Stomach smooth muscle (tissue), 2 donors: ENCODE measurements at regions not wholly inside any gene's neighbourhood (a gene's known extent, or its start where the extent isn't known, plus 50 kb on each side); places are given as distances from the start of the nearest gene placed in this dataset.

Experiments
- H3K27ac ChIP-seq: one replicate; pipeline ENCODE4 v1.7.0; 2013; ENCODE audit warnings: mild to moderate bottlenecking, low read length, inconsistent platforms
- H3K27me3 ChIP-seq, 2 donors: one replicate each; pipeline ENCODE4 v1.7.0; 2013; ENCODE audit warnings: low read length in 2 of 2; ENCODE audit not compliant: insufficient read depth in 2 of 2, control insufficient read depth in 1 of 2
- H3K36me3 ChIP-seq, 2 donors: one replicate each; pipeline ENCODE4 v1.7.0; 2013; ENCODE audit warnings: low read length in 2 of 2; ENCODE audit not compliant: control insufficient read depth in 2 of 2, insufficient read depth in 2 of 2
- H3K4me1 ChIP-seq: one replicate; pipeline ENCODE4 v1.7.0; 2013; ENCODE audit warnings: low read length; ENCODE audit not compliant: control insufficient read depth, insufficient read depth
- H3K4me3 ChIP-seq, 2 donors: one replicate each; pipeline ENCODE4 v1.7.0; 2013; ENCODE audit warnings: low read length in 2 of 2
- H3K9ac ChIP-seq, 2 donors: one replicate each; pipeline ENCODE4 v1.7.0; 2013; ENCODE audit warnings: low read length in 2 of 2, mild to moderate bottlenecking in 1 of 2
- H3K9me3 ChIP-seq, 2 donors: one replicate each; pipeline ENCODE4 v1.7.0; 2013; ENCODE audit warnings: low read length in 2 of 2; ENCODE audit not compliant: control insufficient read depth in 2 of 2
- donor health status: healthy.
- donor health status: Pancreatic carcinoma.

- Histone ChIP-seq H3K27me3 (no peaks in the 10 kb centered on the region), H3K9me3 (no peaks in the 10 kb centered on the region), H3K36me3 (no peaks in the 10 kb centered on the region), H3K27ac (no peak overlapping the region), H3K4me1 (no peaks in the 10 kb centered on the region), H3K4me3 (no peak overlapping the region), H3K9ac (no peak overlapping the region)
These were observed 2361.9 kb downstream of the ARAP2 start for GRCh38 chr4:33882246-33882990.

- no peak overlapping the region for H3K27ac ChIP-seq
- no peaks in the 10 kb centered on the region for H3K27me3 ChIP-seq
- H3K36me3 ChIP-seq: no peaks in the 10 kb centered on the region
- no peaks in the 10 kb centered on the region for H3K9me3 ChIP-seq
- H3K4me3 ChIP-seq: no peak overlapping the region
- H3K9ac ChIP-seq: no peak overlapping the region
- H3K4me1 ChIP-seq: no peaks in the 10 kb centered on the region
These were observed 2361.2 kb downstream of the ARAP2 start for GRCh38 chr4:33883111-33883510.

GRCh38 chr4:33886356-33886755 lies 2358.0 kb downstream of the ARAP2 start:
- H3K9ac ChIP-seq: no peak overlapping the region
- H3K27me3 ChIP-seq: no peaks in the 10 kb centered on the region
- H3K4me1 ChIP-seq: no peaks in the 10 kb centered on the region
- no peak overlapping the region for H3K27ac ChIP-seq
- H3K4me3 ChIP-seq: no peak overlapping the region
- no peaks in the 10 kb centered on the region for H3K36me3 ChIP-seq
- H3K9me3 ChIP-seq: no peaks in the 10 kb centered on the region

- Histone ChIP-seq H3K4me1 (no peaks in the 10 kb centered on the region), H3K4me3 (no peak overlapping the region), H3K36me3 (no peaks in the 10 kb centered on the region), H3K27ac (no peak overlapping the region), H3K9me3 (no peaks in the 10 kb centered on the region), H3K9ac (no peak overlapping the region), H3K27me3 (no peaks in the 10 kb centered on the region)
These were observed 2353.5 kb downstream of the ARAP2 start for GRCh38 chr4:33890841-33891240.

GRCh38 chr4:33911959-33912358 lies 2332.4 kb downstream of the ARAP2 start:
- H3K27ac ChIP-seq: no peak overlapping the region
- H3K36me3 ChIP-seq: no peaks in the 10 kb centered on the region
- H3K4me3 ChIP-seq: no peak overlapping the region
- H3K9ac ChIP-seq: no peak overlapping the region
- no peaks in the 10 kb centered on the region for H3K27me3 ChIP-seq
- no peaks in the 10 kb centered on the region for H3K4me1 ChIP-seq
- no peaks in the 10 kb centered on the region for H3K9me3 ChIP-seq

- no peak overlapping the region for H3K9ac ChIP-seq
- H3K36me3 ChIP-seq: no peaks in the 10 kb centered on the region
- no peaks in the 10 kb centered on the region for H3K9me3 ChIP-seq
- H3K4me3 ChIP-seq: no peak overlapping the region
- no peaks in the 10 kb centered on the region for H3K4me1 ChIP-seq
- no peaks in the 10 kb centered on the region for H3K27me3 ChIP-seq
- no peak overlapping the region for H3K27ac ChIP-seq
These were observed 2329.9 kb downstream of the ARAP2 start for GRCh38 chr4:33914386-33914785.

GRCh38 chr4:33923469-33923868 lies 2320.8 kb downstream of the ARAP2 start:
- no peak overlapping the region for H3K27ac ChIP-seq
- H3K4me1 ChIP-seq: no peaks in the 10 kb centered on the region
- no peak overlapping the region for H3K4me3 ChIP-seq
- no peaks in the 10 kb centered on the region for H3K36me3 ChIP-seq
- H3K9ac ChIP-seq: no peak overlapping the region
- H3K9me3 ChIP-seq: no peaks in the 10 kb centered on the region
- H3K27me3 ChIP-seq: no peaks in the 10 kb centered on the region

- no peaks in the 10 kb centered on the region for H3K4me1 ChIP-seq
- no peak overlapping the region for H3K4me3 ChIP-seq
- H3K27ac ChIP-seq: no peak overlapping the region
- H3K9ac ChIP-seq: no peak overlapping the region
- no peaks in the 10 kb centered on the region for H3K36me3 ChIP-seq
- H3K9me3 ChIP-seq: no peaks in the 10 kb centered on the region
- no peaks in the 10 kb centered on the region for H3K27me3 ChIP-seq
These were observed 2320.1 kb downstream of the ARAP2 start for GRCh38 chr4:33924239-33924638.

GRCh38 chr4:33924811-33925210 lies 2319.5 kb downstream of the ARAP2 start:
- Histone ChIP-seq H3K4me3 (no peak overlapping the region), H3K9me3 (no peaks in the 10 kb centered on the region), H3K4me1 (no peaks in the 10 kb centered on the region), H3K36me3 (no peaks in the 10 kb centered on the region), H3K9ac (no peak overlapping the region), H3K27me3 (no peaks in the 10 kb centered on the region), H3K27ac (no peak overlapping the region)

- Histone ChIP-seq H3K4me1 (no peaks in the 10 kb centered on the region), H3K36me3 (no peaks in the 10 kb centered on the region), H3K27me3 (no peaks in the 10 kb centered on the region), H3K27ac (no peak overlapping the region), H3K9me3 (no peaks in the 10 kb centered on the region), H3K9ac (no peak overlapping the region), H3K4me3 (no peak overlapping the region)
These were observed 2313.8 kb downstream of the ARAP2 start for GRCh38 chr4:33930497-33930896.

GRCh38 chr4:33931026-33931425 lies 2313.3 kb downstream of the ARAP2 start:
- H3K9me3 ChIP-seq: no peaks in the 10 kb centered on the region
- H3K36me3 ChIP-seq: no peaks in the 10 kb centered on the region
- H3K27ac ChIP-seq: no peak overlapping the region
- no peaks in the 10 kb centered on the region for H3K4me1 ChIP-seq
- H3K4me3 ChIP-seq: no peak overlapping the region
- H3K9ac ChIP-seq: no peak overlapping the region
- H3K27me3 ChIP-seq: no peaks in the 10 kb centered on the region
